Heart left ventricle (tissue), 16 donors: ENCODE measurements at regions not wholly inside any gene's neighbourhood (a gene's known extent, or its start where the extent isn't known, plus 50 kb on each side); places are given as distances from the start of the nearest gene placed in this dataset.

Source experiments
- ATAC-seq, 4 donors: fragments of 200-7000 bp; cut with Tn5 transposase; one replicate each; pipeline ENCODE4 v1.9.1; 2020 to 2022; ENCODE audit warnings: moderate library complexity in 4 of 4, mild to moderate bottlenecking in 3 of 4, moderate number of reproducible peaks in 1 of 4
- DNase-seq, 5 donors: peaks; one replicate each; pipeline ENCODE4 v3.0.0-alpha.2; 2020
- H3K27ac ChIP-seq, 12 donors: fragments of 200-600 bp; sonication (generic) in 4 of 12; one replicate each; pipeline versions ENCODE4 v1.5.0 to v1.8.0; 2016 to 2022; ENCODE audit warnings: mild to moderate bottlenecking in 2 of 12
- H3K27me3 ChIP-seq, 9 donors: fragments of 200-600 bp; sonication (generic) in 2 of 9; one replicate each; pipeline versions ENCODE4 v1.5.1 to v1.8.0; 2016 to 2022; ENCODE audit warnings: mild to moderate bottlenecking in 3 of 9
- H3K36me3 ChIP-seq, 9 donors: fragments of 200-600 bp; sonication (generic) in 2 of 9; one replicate each; pipeline versions ENCODE4 v1.5.0 to v1.8.0; 2018 to 2022; ENCODE audit warnings: mild to moderate bottlenecking in 2 of 9
- H3K4me1 ChIP-seq, 12 donors: fragments of 200-600 bp; sonication (generic) in 4 of 12; one replicate each; pipeline versions ENCODE4 v1.5.0 to v1.8.0; 2016 to 2022; ENCODE audit warnings: mild to moderate bottlenecking in 3 of 12
- H3K4me3 ChIP-seq, 12 donors: fragments of 200-600 bp; sonication (generic) in 4 of 12; one replicate each; pipeline versions ENCODE4 v1.5.0 to v1.8.0; 2017 to 2022; ENCODE audit warnings: mild to moderate bottlenecking in 9 of 12, moderate library complexity in 4 of 12
- H3K9me3 ChIP-seq, 12 donors: fragments of 200-600 bp; sonication (generic) in 4 of 12; one replicate each; pipeline versions ENCODE4 v1.5.0 to v1.8.0; 2016 to 2022; ENCODE audit warnings: mild to moderate bottlenecking in 1 of 12
- CTCF ChIP-seq, 12 donors: fragments of 200-600 bp; sonication (generic) in 4 of 12; IDR thresholded peaks; one replicate each; pipeline versions ENCODE4 v1.5.0 to v1.8.0; 2018 to 2022; ENCODE audit warnings: antibody characterized with exemption in 12 of 12, mild to moderate bottlenecking in 5 of 12
- POLR2A ChIP-seq, 2 donors: fragments of 450-650 bp; IDR thresholded peaks; one replicate each; pipeline ENCODE4 v1.6.1; 2017; ENCODE audit warnings: antibody characterized with exemption in 2 of 2, mild to moderate bottlenecking in 2 of 2, moderate library complexity in 2 of 2
- WGBS, 4 donors: extraction: QIAGEN DNeasy Blood & Tissue Kit in 2 of 4; methylation state at CpG; one replicate each; pipeline versions ENCODE4 v1.1.5 to v1.1.7; 2013 to 2018; 5-methylcytosine and 5-hydroxymethylcytosine counted together
- intact Hi-C, 10 donors: fragments of 100-400 bp; cut with DNase I; formaldehyde crosslinking; loops; one replicate each; pipeline versions ENCODE4 v1.11.1 to v1.14.2; 2022
- donor health status: ischemic (EF 13 %, LVEDD 7.1; RV severe dilation, severe dysfunction).
- donor health status: healthy with polysubstance abuse.
- donor health status: DM: no; HTN: yes; CAD: no.
- donor health status: DM: no; HTN: no; CAD: no.
- donor health status: ischemic (EF 25% LVEDD 6.9; RV normal size, moderate dysfunction).
- donor health status: ischemic (EF 25% LVEDD 5.7; RV mildly dilated, moderate dysfunction).
- donor health status: healthy.
- donor health status: DM: yes; HTN: yes; CAD: no.
- donor health status: ischemic (EF 35%, LVEDD 5.7; RV mildly dilated, moderate dysfunction).
- donor health status: nonischemic (EF 11% LVEDD 7.7; RV severe dilation, severe dysfunction).
- donor health status: DM: yes; HTN: yes; CAD: no.
- donor health status: PGD.
- donor health status: ischemic (EF 29% LVEDD 5.4; RV normal size, mild dysfunction).
- donor health status: nonischemic (EF 23%, LVEDD 6.1; RV moderate dilation, normal function).

- H3K27ac ChIP-seq = no peak overlapping the region
- ATAC-seq (no peak), DNase-seq (no peak)
- H3K27me3 ChIP-seq = peaks cover 0 to 4% (median 0%) of the 10 kb centered on the region in 9 donors
- H3K4me1 ChIP-seq = no peaks in the 10 kb centered on the region
- intact Hi-C loops = no loop called here
- no peak for TF ChIP-seq CTCF (IDR thresholded peaks at IDR 0.05)
- TF ChIP-seq POLR2A (IDR thresholded peaks at IDR 0.05) = no peak
- no peaks in the 10 kb centered on the region for H3K36me3 ChIP-seq
- 75 to 84% (median 80%) methylated on average over 3 of the region's 3 CpGs for WGBS, 4 donors
- no peak overlapping the region for H3K4me3 ChIP-seq
- H3K9me3 ChIP-seq = no peaks in the 10 kb centered on the region
Observed at GRCh38 chr4:84392951-84393590, 106.0 kb downstream of the NKX6-1 start.

DNA sequence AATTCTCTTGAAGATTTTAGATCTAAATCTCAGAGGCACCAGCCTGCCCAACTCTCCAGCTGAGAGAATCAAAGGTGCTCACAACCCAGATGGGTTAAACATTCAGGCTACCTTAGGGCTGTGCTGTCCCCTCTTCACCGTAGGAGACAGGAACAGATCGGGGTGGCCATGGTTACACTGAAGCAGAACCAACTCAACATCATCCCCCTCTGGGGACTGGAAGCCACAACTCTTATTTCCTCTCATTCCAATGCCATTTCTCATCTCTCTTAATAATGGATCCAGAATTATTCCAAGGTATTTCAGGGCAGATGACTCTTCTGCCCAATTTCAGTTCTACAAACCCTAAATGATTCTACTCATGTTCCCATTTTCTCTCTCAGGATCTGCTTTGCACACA lies 109.7 kb downstream of the NKX6-1 start:
- WGBS, 4 donors = 67 to 84% (median 74%) methylated on average over 2 of the region's 2 CpGs
- Histone ChIP-seq H3K9me3 (no peaks in the 10 kb centered on the region), H3K4me3 (no peak overlapping the region), H3K36me3 (no peaks in the 10 kb centered on the region), H3K27me3 (peaks cover 0 to 8% (median 0%) of the 10 kb centered on the region in 9 donors), H3K4me1 (no peaks in the 10 kb centered on the region), H3K27ac (no peak overlapping the region)
- TF ChIP-seq POLR2A (IDR thresholded peaks at IDR 0.05) (no peak), CTCF (IDR thresholded peaks at IDR 0.05) (no peak)
- intact Hi-C loops = no loop called here
- DNase-seq (no peak), ATAC-seq (no peak)

DNA sequence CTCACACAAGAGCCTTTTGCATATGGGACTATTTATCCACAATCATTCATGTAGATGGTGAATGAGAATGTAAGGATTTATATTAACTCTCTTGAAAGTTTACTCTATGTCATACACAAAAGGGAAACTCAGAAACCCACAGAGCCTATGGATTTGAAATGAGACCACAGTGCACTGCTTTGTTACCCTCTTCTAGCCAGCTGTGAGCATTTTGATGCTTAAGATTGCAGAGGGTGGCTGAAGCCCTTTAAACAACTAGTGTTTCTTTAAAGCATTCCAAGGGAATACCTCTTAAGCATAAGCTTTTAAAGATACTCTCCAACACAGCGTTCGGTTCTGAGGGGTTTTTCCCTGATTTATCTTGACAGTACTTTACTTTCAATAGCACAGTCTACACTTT lies 113.9 kb downstream of the NKX6-1 start:
- no peak for ATAC-seq
- 11 to 21% (median 16%) methylated on average over 2 of the region's 2 CpGs for WGBS, 4 donors
- H3K36me3 ChIP-seq = no peaks in the 10 kb centered on the region
- H3K27me3 ChIP-seq = peaks cover 0 to 17% (median 0%) of the 10 kb centered on the region in 9 donors
- H3K4me3 ChIP-seq = no peak overlapping the region
- H3K9me3 ChIP-seq = no peaks in the 10 kb centered on the region
- TF ChIP-seq POLR2A (IDR thresholded peaks at IDR 0.05) = no peak
- no peak for TF ChIP-seq CTCF (IDR thresholded peaks at IDR 0.05)
- intact Hi-C loops = no loop called here
- DNase-seq = no peak
- H3K4me1 ChIP-seq = no peaks in the 10 kb centered on the region
- H3K27ac ChIP-seq = no peak overlapping the region

DNA sequence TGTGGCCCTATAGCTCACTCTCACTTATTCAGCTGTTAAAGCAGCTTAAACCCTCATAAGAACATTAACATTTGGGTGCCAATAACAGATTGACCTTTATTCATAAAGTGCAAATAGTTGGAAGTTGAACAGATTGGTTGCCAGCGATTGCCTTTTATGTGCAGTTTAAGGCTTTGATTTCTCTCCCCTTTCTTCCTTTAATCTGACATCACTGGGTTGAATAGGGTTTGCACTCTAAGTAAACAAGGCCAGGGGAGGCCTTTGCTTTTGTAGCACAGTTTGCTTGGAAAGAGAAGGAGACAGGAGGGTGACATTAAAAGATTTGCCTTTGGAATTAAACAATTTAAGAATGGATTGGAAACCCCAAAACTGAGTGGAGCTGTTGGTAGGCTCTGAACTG lies 114.3 kb downstream of the NKX6-1 start:
- intact Hi-C loops = no loop called here
- Histone ChIP-seq H3K4me1 (no peaks in the 10 kb centered on the region), H3K27ac (no peak overlapping the region), H3K27me3 (peaks cover 0 to 18% (median 0%) of the 10 kb centered on the region in 9 donors), H3K9me3 (no peaks in the 10 kb centered on the region), H3K4me3 (no peak overlapping the region), H3K36me3 (no peaks in the 10 kb centered on the region)
- TF ChIP-seq POLR2A (IDR thresholded peaks at IDR 0.05) = no peak
- no peak for TF ChIP-seq CTCF (IDR thresholded peaks at IDR 0.05)
- 55 to 67% (median 65%) methylated on average over 1 of the region's 1 CpG for WGBS, 4 donors
- ATAC-seq = no peak
- DNase-seq = no peak
